OCI-LY7 (cell line): ENCODE measurements at regions not wholly inside any gene's neighbourhood (a gene's known extent, or its start where the extent isn't known, plus 50 kb on each side); places are given as distances from the start of the nearest gene placed in this dataset.

Experiments used
- BruUV-seq: library from RNA; stranded (reverse); fragments of 400-500 nt; replicated peaks from 2 replicates; lab custom pipeline; 2021; lab: Mats Ljungman, UMichigan
- CTCF ChIA-PET: fragments of 300-600 bp; sonication (Branson Sonifier 250); formaldehyde crosslinking; loops from one replicate; lab custom pipeline; 2022; ENCODE audit warnings: antibody characterized with exemption; ENCODE audit not compliant: unreplicated experiment; lab: Charles Lee
- POLR2A ChIA-PET: fragments of 300-600 bp; sonication (Branson Sonifier 250); formaldehyde crosslinking; loops from one replicate; lab custom pipeline; 2022; ENCODE audit warnings: antibody characterized with exemption; lab: Charles Lee
- DNase-seq: peaks from one replicate; pipeline ENCODE4 v3.0.0-alpha.2; 2015; ENCODE audit warnings: low spot score
- H2AFZ ChIP-seq: fragments of 200-600 bp; sonication (generic), shearing (Covaris generic); 2 replicates; pipeline ENCODE4 v1.6.1; 2014; ENCODE audit warnings: mild to moderate bottlenecking, antibody characterized with exemption, low read length, moderate library complexity
- H3K27ac ChIP-seq: fragments of 200-600 bp; sonication (generic); 2 replicates; pipeline ENCODE4 v1.5.1; 2014; ENCODE audit warnings: mixed run types, low read depth, mild to moderate bottlenecking, moderate library complexity, low read length, inconsistent platforms; ENCODE audit not compliant: poor library complexity, severe bottlenecking
- H3K36me3 ChIP-seq: fragments of 200-600 bp; sonication (generic); 2 replicates; pipeline ENCODE4 v1.6.1; 2014; ENCODE audit warnings: mild to moderate bottlenecking, antibody characterized with exemption, low read length, moderate library complexity, mixed read lengths; ENCODE audit not compliant: insufficient read depth
- H3K4me1 ChIP-seq: fragments of 200-600 bp; sonication (generic); 2 replicates; pipeline ENCODE4 v1.5.1; 2014; ENCODE audit warnings: mild to moderate bottlenecking, low read length; ENCODE audit not compliant: insufficient read depth, poor library complexity, severe bottlenecking
- H3K4me2 ChIP-seq: fragments of 200-600 bp; sonication (generic); 2 replicates; pipeline ENCODE4 v1.6.1; 2014; ENCODE audit warnings: mild to moderate bottlenecking, low read length
- H3K4me3 ChIP-seq: fragments of 200-600 bp; sonication (generic); 2 replicates; pipeline ENCODE4 v1.5.1; 2014; ENCODE audit warnings: mild to moderate bottlenecking, low read depth, low read length; ENCODE audit not compliant: poor library complexity, severe bottlenecking
- H3K79me2 ChIP-seq: fragments of 200-600 bp; sonication (generic); 2 replicates; pipeline ENCODE4 v1.6.1; 2016; ENCODE audit warnings: low read depth, mild to moderate bottlenecking, low read length, moderate library complexity, mixed read lengths; ENCODE audit not compliant: insufficient read depth
- H3K9me2 ChIP-seq: fragments of 200-600 bp; sonication (generic); 2 replicates; pipeline ENCODE4 v1.6.1; 2016; ENCODE audit warnings: mild to moderate bottlenecking, low read length, mixed read lengths; ENCODE audit not compliant: insufficient read depth
- H3K9me3 ChIP-seq: fragments of 200-600 bp; sonication (generic); 2 replicates; pipeline ENCODE4 v1.6.1; 2014; ENCODE audit warnings: mild to moderate bottlenecking, mixed run types, low read length, mixed read lengths
- H4K20me1 ChIP-seq: fragments of 200-600 bp; sonication (generic); 2 replicates; pipeline ENCODE4 v1.6.1; 2014; ENCODE audit warnings: mild to moderate bottlenecking, antibody characterized with exemption, low read length, moderate library complexity, mixed read lengths; ENCODE audit not compliant: insufficient read depth
- EZH2phosphoT487 ChIP-seq: fragments of 200-600 bp; sonication (generic); IDR thresholded peaks from 2 replicates; pipeline ENCODE4 v1.6.1; 2018; ENCODE audit warnings: low read depth, borderline replicate concordance, mild to moderate bottlenecking, mixed run types, antibody characterized with exemption, low read length, moderate library complexity, mixed read lengths
- intact Hi-C: fragments of 100-400 bp; cut with micrococcal nuclease; formaldehyde crosslinking; loops from one replicate; pipeline ENCODE4 v1.10.0; 2022; ENCODE audit not compliant: unreplicated experiment
- TF ChIP-seq, protein P1 (sequence below): fragments of 200-600 bp; sonication (generic); conservative IDR thresholded peaks from 2 replicates; pipeline ENCODE4 v1.5.1; 2014; ENCODE audit warnings: mild to moderate bottlenecking, antibody characterized with exemption, low read length, moderate library complexity, mixed read lengths

DNA sequence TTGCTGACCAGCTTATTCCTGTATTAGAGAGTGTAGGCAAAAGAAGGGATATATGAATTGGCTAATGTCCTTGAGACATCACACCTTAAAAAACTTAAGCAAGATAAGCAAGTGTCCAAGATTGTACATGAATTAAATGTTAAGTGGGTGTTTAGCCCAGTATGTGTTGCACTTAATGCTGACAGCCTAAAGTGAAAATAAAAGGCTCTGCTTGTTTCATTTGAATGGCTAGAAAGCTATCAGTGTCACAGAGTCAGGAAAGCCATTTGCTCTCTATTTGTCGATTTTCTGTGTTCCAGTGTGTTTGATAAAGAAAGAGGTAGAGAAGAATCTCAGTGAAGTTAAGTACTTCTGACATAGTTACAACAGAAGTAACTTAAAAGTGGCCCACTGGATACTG lies 744.9 kb downstream of the ANKRD7 start:
- BruUV-seq = no TSS peak
- POLR2A ChIA-PET = interaction anchor here (1.2 kb wide), 1 partner anchor 20 kb away, joined by 4 read pairs; no protein-coding TSS in a partner anchor
- intact Hi-C loops = no loop called here

DNA sequence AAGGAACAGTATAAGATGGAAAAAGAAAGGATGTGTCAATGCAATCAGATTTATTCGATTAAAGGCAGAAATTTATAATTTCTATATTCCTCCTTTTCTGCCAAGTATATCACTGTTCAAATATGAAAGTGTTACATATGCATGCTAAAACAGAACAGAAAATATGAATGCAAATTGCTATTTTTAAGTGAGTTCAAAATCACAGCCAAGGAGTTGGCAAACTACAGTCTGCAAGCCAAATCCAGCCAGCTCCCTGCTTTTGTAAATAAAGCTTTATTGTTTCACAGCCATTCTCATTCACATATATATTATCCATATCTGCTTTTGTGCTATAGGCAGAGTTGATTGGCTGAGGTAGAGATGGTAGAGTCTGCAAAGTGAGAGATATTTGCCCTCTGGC lies 747.2 kb downstream of the ANKRD7 start:
- intact Hi-C loops = no loop called here
- Histone ChIP-seq H2AFZ (no peak overlapping the region), H3K4me2 (no peak overlapping the region), H3K9me2 (no peaks in the 10 kb centered on the region), H3K36me3 (no peaks in the 10 kb centered on the region), H3K4me3 (no peak overlapping the region), H3K9me3 (no peaks in the 10 kb centered on the region), H4K20me1 (no peaks in the 10 kb centered on the region), H3K27ac (no peak overlapping the region), H3K4me1 (no peaks in the 10 kb centered on the region), H3K79me2 (no peaks in the 10 kb centered on the region)
- TF ChIP-seq, protein P1, sequence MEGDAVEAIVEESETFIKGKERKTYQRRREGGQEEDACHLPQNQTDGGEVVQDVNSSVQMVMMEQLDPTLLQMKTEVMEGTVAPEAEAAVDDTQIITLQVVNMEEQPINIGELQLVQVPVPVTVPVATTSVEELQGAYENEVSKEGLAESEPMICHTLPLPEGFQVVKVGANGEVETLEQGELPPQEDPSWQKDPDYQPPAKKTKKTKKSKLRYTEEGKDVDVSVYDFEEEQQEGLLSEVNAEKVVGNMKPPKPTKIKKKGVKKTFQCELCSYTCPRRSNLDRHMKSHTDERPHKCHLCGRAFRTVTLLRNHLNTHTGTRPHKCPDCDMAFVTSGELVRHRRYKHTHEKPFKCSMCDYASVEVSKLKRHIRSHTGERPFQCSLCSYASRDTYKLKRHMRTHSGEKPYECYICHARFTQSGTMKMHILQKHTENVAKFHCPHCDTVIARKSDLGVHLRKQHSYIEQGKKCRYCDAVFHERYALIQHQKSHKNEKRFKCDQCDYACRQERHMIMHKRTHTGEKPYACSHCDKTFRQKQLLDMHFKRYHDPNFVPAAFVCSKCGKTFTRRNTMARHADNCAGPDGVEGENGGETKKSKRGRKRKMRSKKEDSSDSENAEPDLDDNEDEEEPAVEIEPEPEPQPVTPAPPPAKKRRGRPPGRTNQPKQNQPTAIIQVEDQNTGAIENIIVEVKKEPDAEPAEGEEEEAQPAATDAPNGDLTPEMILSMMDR = no peak
- TF ChIP-seq EZH2phosphoT487 = no peak
- ChIA-PET POLR2A (no interaction called here), CTCF (no interaction called here)
- DNase-seq = no peak
- BruUV-seq = no TSS peak

More for the DNA sequence above, 744.9 kb downstream of the ANKRD7 start:
- TF ChIP-seq EZH2phosphoT487 = no peak
- TF ChIP-seq, protein P1 = no peak
- no peaks in the 10 kb centered on the region for H3K9me2 ChIP-seq
- H4K20me1 ChIP-seq = no peaks in the 10 kb centered on the region
- no peak overlapping the region for H3K4me2 ChIP-seq
- H3K4me3 ChIP-seq = no peak overlapping the region
- CTCF ChIA-PET = no interaction called here
- H3K79me2 ChIP-seq = no peaks in the 10 kb centered on the region
- DNase-seq = no peak
- H3K27ac ChIP-seq = no peak overlapping the region
- H2AFZ ChIP-seq = no peak overlapping the region
- no peaks in the 10 kb centered on the region for H3K9me3 ChIP-seq
- no peaks in the 10 kb centered on the region for H3K4me1 ChIP-seq
- no peaks in the 10 kb centered on the region for H3K36me3 ChIP-seq

DNA sequence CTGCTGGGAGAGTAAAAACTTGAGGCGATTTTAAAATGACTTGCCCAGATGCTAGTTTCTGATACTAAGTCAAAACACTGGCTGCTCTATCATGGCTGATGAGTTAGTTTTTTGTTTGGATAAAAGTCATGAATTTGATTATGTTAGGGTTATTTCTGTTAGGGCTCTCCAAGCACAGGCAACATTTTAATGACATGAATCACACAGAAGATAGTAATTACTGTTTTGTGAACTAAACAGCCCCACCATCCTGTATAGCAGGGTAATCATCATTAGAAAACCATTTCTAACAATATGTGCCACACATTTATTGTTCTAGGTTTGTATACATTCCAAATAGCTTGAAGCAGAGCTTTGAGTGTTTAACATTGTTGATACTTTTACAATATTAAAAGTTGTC lies 750.3 kb downstream of the ANKRD7 start:
- no peaks in the 10 kb centered on the region for H3K36me3 ChIP-seq
- H3K79me2 ChIP-seq = no peaks in the 10 kb centered on the region
- H3K4me1 ChIP-seq = no peaks in the 10 kb centered on the region
- no peak for DNase-seq
- no peak overlapping the region for H2AFZ ChIP-seq
- no peak overlapping the region for H3K27ac ChIP-seq
- ChIA-PET CTCF (no interaction called here), POLR2A (interaction anchor here (0.7 kb wide), 1 partner anchor 1955 kb away, joined by 5 read pairs; no protein-coding TSS in a partner anchor)
- intact Hi-C loops = no loop called here
- BruUV-seq = no TSS peak
- TF ChIP-seq, protein P1 = no peak
- TF ChIP-seq EZH2phosphoT487 = no peak
- H3K4me3 ChIP-seq = no peak overlapping the region
- no peak overlapping the region for H3K4me2 ChIP-seq
- H3K9me3 ChIP-seq = no peaks in the 10 kb centered on the region
- H4K20me1 ChIP-seq = no peaks in the 10 kb centered on the region
- H3K9me2 ChIP-seq = no peaks in the 10 kb centered on the region
